NCI-H2029 (cell line): ENCODE measurements at regions not wholly inside any gene's neighbourhood (a gene's known extent, or its start where the extent isn't known, plus 50 kb on each side); places are given as distances from the start of the nearest gene placed in this dataset.
"Not testable (repeated sequence)": the region's sequence is repeated elsewhere in the genome, so short reads cannot be mapped to it uniquely, and the experiment has no call there.

Source experiments
- DNase-seq: peaks from one replicate; lab custom pipeline; 2025; lab: John Stamatoyannopoulos, UW

- DNase-seq: no peak
Measured at GRCh38 chr2:195352581-195352980, 304.4 kb upstream of the SLC39A10 start.

- DNase-seq: no peak
Measured at GRCh38 chr2:195343942-195344530, 313.0 kb upstream of the SLC39A10 start.

- DNase-seq: no peak
Measured at GRCh38 chr2:195343540-195343939, 313.5 kb upstream of the SLC39A10 start.

DNA sequence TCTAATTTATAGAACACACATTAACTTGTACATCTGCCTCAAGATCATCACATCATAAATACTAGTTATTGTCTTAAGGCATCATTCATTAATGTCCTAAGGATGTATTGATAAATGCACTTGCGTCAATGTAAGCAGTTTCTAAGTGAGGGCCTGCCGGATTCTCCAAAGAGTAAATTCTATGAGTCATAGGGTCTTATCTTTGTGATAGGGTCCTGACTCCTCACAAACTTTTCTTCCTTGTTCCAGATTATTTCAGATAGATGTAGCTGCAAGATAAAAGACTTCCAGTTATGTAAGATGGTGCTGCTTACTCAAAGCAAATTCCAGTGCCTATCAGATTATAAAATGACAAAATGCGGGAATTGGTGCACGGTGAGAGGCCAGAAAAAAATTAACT is 315.0 kb upstream of the SLC39A10 start:
- DNase-seq: no peak

DNA sequence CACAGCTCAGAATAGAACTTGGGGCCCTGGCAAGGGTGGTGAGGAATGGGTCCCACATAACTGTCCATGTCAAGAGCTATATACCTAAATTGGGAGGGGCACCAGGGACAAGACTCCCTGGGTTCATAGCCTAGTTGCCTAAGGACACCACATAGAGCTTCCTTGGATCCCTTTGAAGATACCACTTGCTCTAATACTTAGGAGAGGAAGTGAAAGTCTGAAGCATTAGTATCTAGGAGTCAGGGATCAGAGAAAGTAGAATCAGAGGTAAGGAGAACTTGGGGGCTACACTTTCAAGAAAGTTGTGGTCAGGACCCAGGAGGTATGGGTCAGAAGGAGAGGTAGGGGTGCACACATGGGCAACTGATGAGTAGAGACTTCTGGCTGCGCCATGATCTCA is 318.2 kb upstream of the SLC39A10 start:
- no peak for DNase-seq

DNA sequence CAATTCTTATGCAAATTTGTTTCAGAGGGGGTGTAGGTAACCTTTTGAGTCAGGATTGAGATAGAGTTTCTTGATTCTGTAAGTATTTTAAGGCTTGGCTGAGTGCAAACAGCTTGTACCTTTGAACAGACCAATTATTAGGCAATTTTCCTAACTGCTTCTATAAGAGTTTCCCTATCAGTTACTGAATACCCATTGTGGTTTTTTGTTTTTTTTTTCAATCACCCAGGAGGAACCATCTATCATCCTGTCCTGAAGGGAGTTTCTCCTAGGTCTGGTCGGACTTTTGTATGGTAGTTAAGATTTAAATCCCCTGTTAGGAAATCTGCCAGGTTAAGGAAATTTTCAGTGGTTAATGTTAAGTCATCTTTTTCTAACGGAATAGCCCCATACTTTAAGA is 319.4 kb upstream of the SLC39A10 start:
- DNase-seq: no peak

GRCh38 chr2:195333869-195334268 is 323.2 kb upstream of the SLC39A10 start:
- DNase-seq: no peak

- no peak for DNase-seq
Measured at GRCh38 chr2:195331966-195332365, 325.1 kb upstream of the SLC39A10 start.

GRCh38 chr2:195331129-195331528 is 325.9 kb upstream of the SLC39A10 start:
- DNase-seq: no peak

DNA sequence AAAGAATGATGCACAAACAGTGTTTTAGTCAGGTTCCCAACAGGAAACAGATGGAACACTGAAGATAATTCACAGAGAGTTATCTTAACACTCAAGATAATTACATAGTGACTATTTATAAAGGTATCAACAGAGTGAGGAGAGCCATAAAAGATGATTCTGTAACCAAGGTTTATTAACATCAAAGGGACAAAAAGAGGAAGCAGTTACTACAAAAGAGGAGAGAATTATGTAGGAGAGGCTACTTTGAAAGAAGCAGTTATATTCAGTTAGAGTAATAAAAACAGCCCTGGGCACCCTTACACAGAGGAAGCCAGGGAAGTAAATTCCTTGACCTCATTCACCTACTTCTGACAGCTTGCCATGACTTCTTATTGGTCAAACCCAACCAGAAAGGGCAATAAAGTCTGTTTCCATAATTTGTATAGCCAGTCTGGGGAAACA is 326.5 kb upstream of the SLC39A10 start:
- DNase-seq: no peak

- not testable (repeated sequence) for DNase-seq
Measured at GRCh38 chr2:195329784-195330183, 327.2 kb upstream of the SLC39A10 start.

DNA sequence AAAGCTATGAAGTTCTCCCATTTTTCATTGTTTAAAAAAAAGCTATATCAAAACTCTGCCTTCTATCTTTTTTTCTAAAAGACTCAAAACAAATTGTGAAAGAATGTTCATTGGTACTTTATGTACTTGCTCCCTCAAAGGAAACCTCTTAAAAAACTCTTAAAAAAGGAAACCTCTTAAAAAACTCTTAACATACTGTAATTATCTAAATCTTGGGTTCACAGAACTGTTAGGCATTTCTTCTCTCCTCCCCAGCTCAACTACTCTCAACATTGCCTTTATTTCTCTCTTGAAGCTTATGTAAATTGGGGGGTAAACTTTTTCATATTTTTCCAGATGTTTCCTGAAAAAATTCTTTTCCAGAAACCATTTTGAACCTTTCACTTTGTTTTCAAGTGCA is 330.5 kb upstream of the SLC39A10 start:
- no peak for DNase-seq

DNA sequence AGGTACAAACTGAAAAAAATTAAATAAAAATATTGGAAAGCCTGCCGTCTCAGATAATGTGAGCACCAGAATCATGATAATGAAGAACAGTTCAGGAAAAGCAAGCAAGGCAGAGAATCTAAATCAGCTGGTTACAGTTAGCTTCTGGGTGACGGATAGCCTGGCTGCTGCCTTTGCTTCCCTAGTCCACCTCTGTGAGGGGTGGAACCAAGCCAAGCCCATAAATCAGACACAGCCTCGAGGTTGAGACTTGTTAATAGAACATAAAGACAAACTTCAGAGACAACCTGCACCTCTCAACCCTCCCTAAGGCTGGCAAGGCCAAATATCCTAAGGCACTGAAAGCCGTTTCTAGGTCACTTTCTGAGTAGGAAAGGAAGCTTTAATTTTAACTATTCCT is 334.7 kb upstream of the SLC39A10 start:
- no peak for DNase-seq

- no peak for DNase-seq
Measured at GRCh38 chr2:195320413-195320973, 336.5 kb upstream of the SLC39A10 start.

- no peak for DNase-seq
Measured at GRCh38 chr2:195319548-195320412, 337.2 kb upstream of the SLC39A10 start.

DNA sequence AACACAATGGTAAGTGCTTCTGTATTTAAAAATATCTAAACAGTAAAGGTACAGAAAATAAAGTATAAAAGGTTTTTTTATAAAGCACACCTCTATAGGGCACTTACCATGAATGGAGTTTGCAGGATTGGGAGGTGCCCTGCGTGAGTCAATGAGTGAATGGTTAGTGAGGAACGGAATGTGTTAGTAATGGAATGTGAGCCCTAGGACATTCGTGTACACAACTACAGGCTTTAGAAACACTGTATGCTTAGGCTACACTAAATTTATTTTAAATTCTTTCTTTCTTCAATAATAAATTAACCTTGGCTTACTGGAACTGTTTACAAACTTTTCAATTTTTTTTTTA is 337.9 kb upstream of the SLC39A10 start:
- no peak for DNase-seq

DNA sequence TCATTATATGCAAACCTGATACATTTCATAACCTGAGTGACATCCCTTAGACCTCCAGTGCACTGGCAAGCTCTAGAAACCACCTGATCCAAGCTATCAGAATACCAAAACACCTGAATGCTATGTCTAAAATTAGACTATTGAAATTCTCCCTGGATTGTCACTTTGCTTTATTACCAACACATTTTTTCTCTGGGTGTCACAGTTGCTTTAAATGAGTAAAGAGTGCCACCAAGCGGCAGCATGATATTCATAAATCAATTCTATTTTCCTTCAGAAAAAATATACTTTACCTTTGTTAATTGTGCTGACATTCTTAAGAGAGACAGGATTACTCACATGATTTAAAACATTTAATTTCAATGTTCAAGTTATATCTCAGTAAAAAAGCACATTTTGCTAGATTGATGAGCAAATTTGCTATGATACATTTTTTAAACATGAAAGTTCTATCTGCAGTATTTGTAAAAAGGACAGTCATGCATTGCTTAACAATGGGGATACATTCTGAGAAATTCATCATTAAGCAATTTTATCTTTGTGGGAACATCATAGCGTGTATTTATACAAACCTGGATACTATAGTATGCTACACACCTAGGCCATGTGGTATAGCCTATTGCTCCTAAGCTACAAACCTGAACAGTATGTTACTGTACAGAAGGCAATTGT is 338.4 kb upstream of the SLC39A10 start:
- peak; percentile 1 for DNase-seq

GRCh38 chr2:195317550-195317949 is 339.5 kb upstream of the SLC39A10 start:
- no peak for DNase-seq

DNA sequence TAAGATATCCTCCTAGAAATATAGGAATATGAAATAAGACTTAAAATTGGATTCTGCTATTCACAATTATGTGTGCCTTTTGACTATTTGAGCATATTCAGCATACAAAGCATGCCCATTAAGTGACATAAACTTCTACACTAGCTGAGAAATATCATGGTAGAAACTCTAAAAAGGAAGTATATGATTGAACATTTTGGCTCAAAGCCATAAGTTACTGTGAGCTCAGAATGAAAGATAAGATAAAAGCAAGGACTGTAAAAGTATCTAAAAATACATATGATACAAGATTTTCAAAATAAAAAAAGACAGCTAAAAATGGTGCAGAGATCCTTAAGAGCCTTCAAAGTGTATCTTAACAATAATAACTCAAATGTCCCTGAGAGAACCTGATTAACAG is 340.5 kb upstream of the SLC39A10 start:
- DNase-seq: no peak

GRCh38 chr2:195313962-195314361 is 343.1 kb upstream of the SLC39A10 start:
- DNase-seq: no peak

GRCh38 chr2:195312662-195313061 is 344.4 kb upstream of the SLC39A10 start:
- no peak for DNase-seq

GRCh38 chr2:195308163-195308562 is 348.9 kb upstream of the SLC39A10 start:
- no peak for DNase-seq

- no peak for DNase-seq
Measured at GRCh38 chr2:195307751-195308150, 349.3 kb upstream of the SLC39A10 start.
